ENCODE measurements at regions not wholly inside any gene's neighbourhood (a gene's known extent, or its start where the extent isn't known, plus 50 kb on each side); places are given as distances from the start of the nearest gene placed in this dataset.

DNA sequence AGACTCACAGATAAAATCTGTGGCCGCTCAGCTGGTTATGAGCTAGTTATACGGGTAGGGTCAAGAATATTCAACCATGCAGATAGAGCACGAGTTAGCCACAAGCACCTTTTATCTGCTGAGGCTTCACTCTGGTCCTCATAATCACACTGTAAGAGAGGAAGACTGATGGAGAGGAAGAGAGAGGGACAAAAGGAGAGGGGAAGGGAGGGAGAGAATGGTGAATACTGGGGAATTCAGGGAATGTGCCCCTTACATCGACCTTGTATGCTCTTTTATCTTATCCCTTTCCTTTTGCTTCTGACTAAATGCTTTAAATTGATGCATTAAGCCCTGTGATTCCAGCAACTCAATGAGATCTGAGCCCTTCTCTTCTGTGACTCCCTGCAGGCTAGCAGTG, 333.1 kb downstream of the DSEL start:
- TF ChIP-seq EP300 (IDR thresholded peaks at IDR 0.05; ENCODE audit: borderline replicate concordance) (no peak), TEAD4 (IDR thresholded peaks at IDR 0.05) (no peak), RAD21 (IDR thresholded peaks at IDR 0.05; ENCODE audit: low read depth) (no peak), YY1 (IDR thresholded peaks at IDR 0.05; ENCODE audit: low read depth) (no peak), TCF12 (IDR thresholded peaks at IDR 0.05; ENCODE audit: low read depth) (no peak), EGR1 (IDR thresholded peaks at IDR 0.05) (no peak), FOXM1 (IDR thresholded peaks at IDR 0.05; ENCODE audit: borderline replicate concordance, low read depth) (no peak), ZBTB7A (IDR thresholded peaks at IDR 0.05; ENCODE audit: low read depth) (no peak)
- TF ChIP-seq, protein P1, sequence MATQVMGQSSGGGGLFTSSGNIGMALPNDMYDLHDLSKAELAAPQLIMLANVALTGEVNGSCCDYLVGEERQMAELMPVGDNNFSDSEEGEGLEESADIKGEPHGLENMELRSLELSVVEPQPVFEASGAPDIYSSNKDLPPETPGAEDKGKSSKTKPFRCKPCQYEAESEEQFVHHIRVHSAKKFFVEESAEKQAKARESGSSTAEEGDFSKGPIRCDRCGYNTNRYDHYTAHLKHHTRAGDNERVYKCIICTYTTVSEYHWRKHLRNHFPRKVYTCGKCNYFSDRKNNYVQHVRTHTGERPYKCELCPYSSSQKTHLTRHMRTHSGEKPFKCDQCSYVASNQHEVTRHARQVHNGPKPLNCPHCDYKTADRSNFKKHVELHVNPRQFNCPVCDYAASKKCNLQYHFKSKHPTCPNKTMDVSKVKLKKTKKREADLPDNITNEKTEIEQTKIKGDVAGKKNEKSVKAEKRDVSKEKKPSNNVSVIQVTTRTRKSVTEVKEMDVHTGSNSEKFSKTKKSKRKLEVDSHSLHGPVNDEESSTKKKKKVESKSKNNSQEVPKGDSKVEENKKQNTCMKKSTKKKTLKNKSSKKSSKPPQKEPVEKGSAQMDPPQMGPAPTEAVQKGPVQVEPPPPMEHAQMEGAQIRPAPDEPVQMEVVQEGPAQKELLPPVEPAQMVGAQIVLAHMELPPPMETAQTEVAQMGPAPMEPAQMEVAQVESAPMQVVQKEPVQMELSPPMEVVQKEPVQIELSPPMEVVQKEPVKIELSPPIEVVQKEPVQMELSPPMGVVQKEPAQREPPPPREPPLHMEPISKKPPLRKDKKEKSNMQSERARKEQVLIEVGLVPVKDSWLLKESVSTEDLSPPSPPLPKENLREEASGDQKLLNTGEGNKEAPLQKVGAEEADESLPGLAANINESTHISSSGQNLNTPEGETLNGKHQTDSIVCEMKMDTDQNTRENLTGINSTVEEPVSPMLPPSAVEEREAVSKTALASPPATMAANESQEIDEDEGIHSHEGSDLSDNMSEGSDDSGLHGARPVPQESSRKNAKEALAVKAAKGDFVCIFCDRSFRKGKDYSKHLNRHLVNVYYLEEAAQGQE (IDR thresholded peaks at IDR 0.05; ENCODE audit: low read depth): no peak

DNA sequence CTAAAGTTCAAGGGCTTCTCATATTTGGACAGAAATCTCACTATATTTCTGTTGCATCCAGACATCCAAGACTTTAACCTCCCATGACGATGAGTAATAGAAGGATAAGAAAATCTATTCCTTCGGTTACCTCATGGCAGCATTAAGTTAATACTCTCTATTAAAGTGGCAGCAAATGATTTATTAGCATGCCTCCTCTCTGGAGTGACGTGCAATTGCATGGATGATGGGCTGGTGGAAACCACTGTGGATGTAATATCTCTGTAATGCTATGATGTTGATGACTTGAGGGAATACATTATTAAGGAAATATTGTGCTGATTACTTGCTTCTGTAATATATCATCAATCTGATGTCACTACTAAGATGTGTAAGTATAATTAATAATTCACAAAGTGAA, 336.8 kb downstream of the DSEL start:
- TF ChIP-seq, protein P2, sequence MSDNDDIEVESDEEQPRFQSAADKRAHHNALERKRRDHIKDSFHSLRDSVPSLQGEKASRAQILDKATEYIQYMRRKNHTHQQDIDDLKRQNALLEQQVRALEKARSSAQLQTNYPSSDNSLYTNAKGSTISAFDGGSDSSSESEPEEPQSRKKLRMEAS (IDR thresholded peaks at IDR 0.05): no peak
- no peak for TF ChIP-seq NFIC (IDR thresholded peaks at IDR 0.05)
- TF ChIP-seq RAD21 (IDR thresholded peaks at IDR 0.05; ENCODE audit: low read depth): no peak
- no peak for TF ChIP-seq TEAD4 (IDR thresholded peaks at IDR 0.05)
- TF ChIP-seq TCF12 (IDR thresholded peaks at IDR 0.05; ENCODE audit: low read depth): no peak
- no peak for TF ChIP-seq TAF1 (IDR thresholded peaks at IDR 0.05; ENCODE audit: low read depth)
- no peak for TF ChIP-seq CREB1 (IDR thresholded peaks at IDR 0.05; ENCODE audit: low read depth)
- TF ChIP-seq, protein P3, sequence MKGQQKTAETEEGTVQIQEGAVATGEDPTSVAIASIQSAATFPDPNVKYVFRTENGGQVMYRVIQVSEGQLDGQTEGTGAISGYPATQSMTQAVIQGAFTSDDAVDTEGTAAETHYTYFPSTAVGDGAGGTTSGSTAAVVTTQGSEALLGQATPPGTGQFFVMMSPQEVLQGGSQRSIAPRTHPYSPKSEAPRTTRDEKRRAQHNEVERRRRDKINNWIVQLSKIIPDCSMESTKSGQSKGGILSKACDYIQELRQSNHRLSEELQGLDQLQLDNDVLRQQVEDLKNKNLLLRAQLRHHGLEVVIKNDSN (IDR thresholded peaks at IDR 0.05): no peak
- TF ChIP-seq ZBTB7A (IDR thresholded peaks at IDR 0.05; ENCODE audit: low read depth): no peak
- TF ChIP-seq FOXM1 (IDR thresholded peaks at IDR 0.05; ENCODE audit: borderline replicate concordance, low read depth): no peak
- TF ChIP-seq YY1 (IDR thresholded peaks at IDR 0.05; ENCODE audit: low read depth): no peak
- TF ChIP-seq, protein P1 (IDR thresholded peaks at IDR 0.05; ENCODE audit: low read depth): no peak
- TF ChIP-seq CEBPB (IDR thresholded peaks at IDR 0.05): no peak
- no peak for TF ChIP-seq EP300 (IDR thresholded peaks at IDR 0.05; ENCODE audit: borderline replicate concordance)
- TF ChIP-seq EGR1 (IDR thresholded peaks at IDR 0.05): no peak

DNA sequence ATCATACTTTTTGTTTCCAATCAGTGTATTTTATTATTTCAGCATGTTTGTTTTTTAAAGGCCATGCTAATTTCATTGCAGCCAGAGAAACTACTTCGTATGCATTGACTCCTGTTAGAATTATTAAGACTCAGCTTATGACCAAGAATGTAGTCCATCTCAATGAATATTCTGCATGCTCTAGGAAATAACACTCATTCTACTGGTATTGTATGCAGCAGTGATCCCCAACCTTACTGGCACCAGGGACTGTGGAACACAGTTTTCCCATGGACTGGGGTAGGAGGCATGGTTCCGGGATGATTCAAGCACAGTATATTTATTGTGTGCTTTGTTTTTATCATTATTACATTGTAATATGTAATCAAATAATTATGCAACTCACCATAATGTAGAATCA, 356.9 kb downstream of the DSEL start:
- TF ChIP-seq, protein P3 (IDR thresholded peaks at IDR 0.05): no peak
- no peak for TF ChIP-seq CREB1 (IDR thresholded peaks at IDR 0.05; ENCODE audit: low read depth)
- TF ChIP-seq NFIC (IDR thresholded peaks at IDR 0.05): no peak
- no peak for TF ChIP-seq TCF12 (IDR thresholded peaks at IDR 0.05; ENCODE audit: low read depth)
- no peak for TF ChIP-seq EP300 (IDR thresholded peaks at IDR 0.05; ENCODE audit: borderline replicate concordance)
- TF ChIP-seq, protein P1 (IDR thresholded peaks at IDR 0.05; ENCODE audit: low read depth): no peak
- no peak for TF ChIP-seq RAD21 (IDR thresholded peaks at IDR 0.05; ENCODE audit: low read depth)
- no peak for TF ChIP-seq YY1 (IDR thresholded peaks at IDR 0.05; ENCODE audit: low read depth)
- no peak for TF ChIP-seq CEBPB (IDR thresholded peaks at IDR 0.05)
- no peak for TF ChIP-seq TAF1 (IDR thresholded peaks at IDR 0.05; ENCODE audit: low read depth)
- TF ChIP-seq TEAD4 (IDR thresholded peaks at IDR 0.05): no peak
- TF ChIP-seq ZBTB7A (IDR thresholded peaks at IDR 0.05; ENCODE audit: low read depth): no peak

DNA sequence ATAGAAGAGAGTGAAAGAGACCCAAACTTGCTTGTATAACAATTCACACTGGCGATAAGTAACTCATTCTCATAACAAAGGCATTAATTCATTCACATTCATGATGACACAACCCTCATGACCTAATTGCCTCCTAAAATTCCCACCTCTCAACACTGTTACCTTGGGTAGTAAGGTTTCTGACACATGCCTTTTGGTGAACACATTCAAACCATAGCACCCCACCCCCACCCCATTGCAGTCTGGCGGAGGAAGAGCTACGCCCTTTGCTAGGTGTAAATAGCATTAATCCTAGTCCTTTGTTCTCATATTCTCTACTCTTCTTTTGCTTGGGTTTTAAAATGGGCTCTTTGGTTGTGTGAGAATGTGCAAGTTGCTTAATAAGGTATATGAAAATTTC, 361.5 kb downstream of the DSEL start:
- TF ChIP-seq NFIC (IDR thresholded peaks at IDR 0.05) (no peak), CREB1 (IDR thresholded peaks at IDR 0.05; ENCODE audit: low read depth) (no peak), ZBTB7A (IDR thresholded peaks at IDR 0.05; ENCODE audit: low read depth) (no peak), TCF12 (IDR thresholded peaks at IDR 0.05; ENCODE audit: low read depth) (no peak), TEAD4 (IDR thresholded peaks at IDR 0.05) (no peak), TAF1 (IDR thresholded peaks at IDR 0.05; ENCODE audit: low read depth) (no peak), CEBPB (IDR thresholded peaks at IDR 0.05) (no peak), FOXM1 (IDR thresholded peaks at IDR 0.05; ENCODE audit: borderline replicate concordance, low read depth) (no peak), YY1 (IDR thresholded peaks at IDR 0.05; ENCODE audit: low read depth) (no peak), EP300 (IDR thresholded peaks at IDR 0.05; ENCODE audit: borderline replicate concordance) (no peak), RAD21 (IDR thresholded peaks at IDR 0.05; ENCODE audit: low read depth) (no peak)
- TF ChIP-seq, protein P3 (IDR thresholded peaks at IDR 0.05): no peak
- TF ChIP-seq, protein P1 (IDR thresholded peaks at IDR 0.05; ENCODE audit: low read depth): no peak
- TF ChIP-seq, protein P2 (IDR thresholded peaks at IDR 0.05): no peak
